GM13976 (cell line): ENCODE measurements at regions not wholly inside any gene's neighbourhood (a gene's known extent, or its start where the extent isn't known, plus 50 kb on each side); places are given as distances from the start of the nearest gene placed in this dataset.

Source experiments
- DNase-seq: peaks from one replicate; pipeline ENCODE4 v3.0.0; 2012; ENCODE audit warnings: low spot score
- CTCF ChIP-seq: IDR thresholded peaks from 2 replicates; pipeline ENCODE4 v1.5.1; 2012; ENCODE audit warnings: borderline replicate concordance, mild to moderate bottlenecking; ENCODE audit not compliant: insufficient read depth; ENCODE audit errors: extremely low read depth, missing control alignments, control extremely low read depth
- in situ Hi-C: fragments of 300-500 bp; cut with MboI; formaldehyde crosslinking; loops from one replicate; pipeline ENCODE4 v1.12.0; 2022; ENCODE audit warnings: low sequenced_read_pairs, mixed read lengths, inconsistent platforms; ENCODE audit not compliant: unreplicated experiment

- DNase-seq = peak; percentile 10
- TF ChIP-seq CTCF = no peak
- in situ Hi-C loops = no loop called here
Measured at GRCh38 chr20:57831993-57832585, 122.3 kb upstream of the PMEPA1 start.

- DNase-seq = peak; percentile 24
- no peak for TF ChIP-seq CTCF
- in situ Hi-C loops = no loop called here
Measured at GRCh38 chr20:57831326-57831992, 121.6 kb upstream of the PMEPA1 start.

GRCh38 chr20:57830515-57830895 is 120.7 kb upstream of the PMEPA1 start:
- no peak for TF ChIP-seq CTCF
- in situ Hi-C loops = no loop called here
- no peak for DNase-seq

- DNase-seq = no peak
- no peak for TF ChIP-seq CTCF
- in situ Hi-C loops = no loop called here
Measured at GRCh38 chr20:57829805-57830514, 120.1 kb upstream of the PMEPA1 start.

DNA sequence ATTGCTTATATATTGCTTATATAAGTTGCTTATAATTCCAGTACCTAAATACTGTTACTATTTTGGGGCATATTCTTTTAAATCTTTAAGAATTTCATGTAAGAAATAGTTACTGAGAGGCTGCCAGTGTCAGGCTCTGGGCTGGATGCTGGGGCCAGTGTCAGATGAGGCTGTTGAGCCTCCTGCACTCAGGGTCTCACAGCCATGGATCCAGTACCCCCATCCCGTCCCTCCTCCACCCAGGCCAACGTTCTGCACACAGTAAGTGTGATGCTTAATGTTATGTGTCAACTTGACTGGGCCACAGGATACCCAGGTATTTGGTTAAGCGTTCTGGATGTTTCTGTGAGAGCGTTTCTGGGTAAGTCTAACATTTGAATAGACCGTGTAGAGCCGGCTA is 119.5 kb upstream of the PMEPA1 start:
- TF ChIP-seq CTCF = no peak
- in situ Hi-C loops = no loop called here
- no peak for DNase-seq

DNA sequence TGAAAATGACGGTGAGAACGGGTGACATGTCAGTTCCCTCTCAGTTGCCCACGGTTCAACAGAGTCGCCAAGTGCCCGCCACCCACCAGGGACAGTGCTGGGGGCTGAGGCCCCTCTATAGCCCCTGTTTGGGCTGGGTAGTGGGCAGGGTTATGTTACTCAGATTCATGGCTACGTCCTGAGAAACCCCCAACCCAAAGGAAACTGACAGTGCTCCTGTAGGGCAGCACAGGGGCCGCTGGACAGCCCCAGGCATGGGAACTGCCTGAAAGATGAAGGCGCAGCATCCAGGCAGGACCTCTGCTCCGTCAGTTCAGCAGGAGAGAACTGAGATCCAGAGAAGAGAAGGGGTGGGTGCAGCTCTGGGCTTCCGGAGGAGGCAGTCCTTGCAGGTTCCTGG is 118.9 kb upstream of the PMEPA1 start:
- TF ChIP-seq CTCF = no peak
- DNase-seq = no peak
- in situ Hi-C loops = no loop called here
